ENCODE measurements at regions not wholly inside any gene's neighbourhood (a gene's known extent, or its start where the extent isn't known, plus 50 kb on each side); places are given as distances from the start of the nearest gene placed in this dataset.

- TF ChIP-seq POLR2AphosphoS5 (IDR thresholded peaks at IDR 0.05; ENCODE audit: low read depth, low read length) = no peak
- FAIRE-seq (no peak), DNase-seq (ENCODE audit: insufficient read length) (no peak)
Measured at GRCh38 chr12:39003541-39004155, 98.3 kb upstream of the CPNE8 start.

- no peak for FAIRE-seq
- no peak for TF ChIP-seq POLR2A (IDR thresholded peaks at IDR 0.05; ENCODE audit: low read depth, low read length)
- no peak for DNase-seq (ENCODE audit: insufficient read length)
Measured at GRCh38 chr12:39000370-39000769, 95.0 kb upstream of the CPNE8 start.

- no peak for TF ChIP-seq TAF1 (IDR thresholded peaks at IDR 0.05; ENCODE audit: borderline replicate concordance, low read depth, low read length)
- no peak for TF ChIP-seq POLR2AphosphoS5 (IDR thresholded peaks at IDR 0.05; ENCODE audit: low read depth, low read length)
- FAIRE-seq (no peak), DNase-seq (ENCODE audit: insufficient read length) (no peak)
Measured at GRCh38 chr12:38998887-38999482, 93.6 kb upstream of the CPNE8 start.

- no peak for TF ChIP-seq POLR2AphosphoS5 (IDR thresholded peaks at IDR 0.05; ENCODE audit: low read depth, low read length)
- no peak for TF ChIP-seq TAF1 (IDR thresholded peaks at IDR 0.05; ENCODE audit: borderline replicate concordance, low read depth, low read length)
- no peak for TF ChIP-seq POLR2A (IDR thresholded peaks at IDR 0.05; ENCODE audit: low read depth, low read length)
- FAIRE-seq (no peak), DNase-seq (ENCODE audit: insufficient read length) (no peak)
Measured at GRCh38 chr12:38995249-38995648, 89.9 kb upstream of the CPNE8 start.

GRCh38 chr12:38985961-38986360 is 80.6 kb upstream of the CPNE8 start:
- no peak for FAIRE-seq
- DNase-seq (ENCODE audit: insufficient read length) = no peak
- TF ChIP-seq POLR2A (IDR thresholded peaks at IDR 0.05; ENCODE audit: low read depth, low read length) (no peak), POLR2AphosphoS5 (IDR thresholded peaks at IDR 0.05; ENCODE audit: low read depth, low read length) (no peak), TAF1 (IDR thresholded peaks at IDR 0.05; ENCODE audit: borderline replicate concordance, low read depth, low read length) (no peak)

- FAIRE-seq = no peak
Measured at GRCh38 chr12:38984388-38984787, 79.0 kb upstream of the CPNE8 start.

GRCh38 chr12:38983117-38983571 is 77.8 kb upstream of the CPNE8 start:
- no peak for TF ChIP-seq POLR2A (IDR thresholded peaks at IDR 0.05; ENCODE audit: low read depth, low read length)
- no peak for TF ChIP-seq POLR2AphosphoS5 (IDR thresholded peaks at IDR 0.05; ENCODE audit: low read depth, low read length)
- no peak for TF ChIP-seq TAF1 (IDR thresholded peaks at IDR 0.05; ENCODE audit: borderline replicate concordance, low read depth, low read length)
- DNase-seq (ENCODE audit: insufficient read length) = no peak
- no peak for FAIRE-seq

More at GRCh38 chr12:38984388-38984787, 79.0 kb upstream of the CPNE8 start:
- TF ChIP-seq POLR2AphosphoS5 (IDR thresholded peaks at IDR 0.05; ENCODE audit: low read depth, low read length) (no peak), POLR2A (IDR thresholded peaks at IDR 0.05; ENCODE audit: low read depth, low read length) (no peak), TAF1 (IDR thresholded peaks at IDR 0.05; ENCODE audit: borderline replicate concordance, low read depth, low read length) (no peak)
- no peak for DNase-seq (ENCODE audit: insufficient read length)

GRCh38 chr12:38977132-38977531 is 71.7 kb upstream of the CPNE8 start:
- DNase-seq (ENCODE audit: insufficient read length) = no peak
- no peak for TF ChIP-seq TAF1 (IDR thresholded peaks at IDR 0.05; ENCODE audit: borderline replicate concordance, low read depth, low read length)
- no peak for TF ChIP-seq POLR2A (IDR thresholded peaks at IDR 0.05; ENCODE audit: low read depth, low read length)
- TF ChIP-seq POLR2AphosphoS5 (IDR thresholded peaks at IDR 0.05; ENCODE audit: low read depth, low read length) = no peak
- FAIRE-seq = no peak

GRCh38 chr12:38969706-38970105 is 64.3 kb upstream of the CPNE8 start:
- DNase-seq (ENCODE audit: insufficient read length) (no peak), FAIRE-seq (no peak)
- TF ChIP-seq POLR2AphosphoS5 (IDR thresholded peaks at IDR 0.05; ENCODE audit: low read depth, low read length) (no peak), TAF1 (IDR thresholded peaks at IDR 0.05; ENCODE audit: borderline replicate concordance, low read depth, low read length) (no peak), POLR2A (IDR thresholded peaks at IDR 0.05; ENCODE audit: low read depth, low read length) (no peak)

GRCh38 chr12:38961683-38962082 is 56.3 kb upstream of the CPNE8 start:
- no peak for FAIRE-seq
- TF ChIP-seq TAF1 (IDR thresholded peaks at IDR 0.05; ENCODE audit: borderline replicate concordance, low read depth, low read length) = no peak
- no peak for TF ChIP-seq POLR2AphosphoS5 (IDR thresholded peaks at IDR 0.05; ENCODE audit: low read depth, low read length)
- no peak for TF ChIP-seq POLR2A (IDR thresholded peaks at IDR 0.05; ENCODE audit: low read depth, low read length)
- DNase-seq (ENCODE audit: insufficient read length) = no peak

- DNase-seq (ENCODE audit: insufficient read length) (no peak), FAIRE-seq (no peak)
Measured at GRCh38 chr12:38961012-38961411, 55.6 kb upstream of the CPNE8 start.

GRCh38 chr12:38956337-38956736 is 50.9 kb upstream of the CPNE8 start:
- no peak for DNase-seq (ENCODE audit: insufficient read length)
- no peak for TF ChIP-seq TAF1 (IDR thresholded peaks at IDR 0.05; ENCODE audit: borderline replicate concordance, low read depth, low read length)
- no peak for TF ChIP-seq POLR2AphosphoS5 (IDR thresholded peaks at IDR 0.05; ENCODE audit: low read depth, low read length)
- TF ChIP-seq POLR2A (IDR thresholded peaks at IDR 0.05; ENCODE audit: low read depth, low read length) = no peak
- no peak for FAIRE-seq

More at GRCh38 chr12:38961012-38961411, 55.6 kb upstream of the CPNE8 start:
- no peak for TF ChIP-seq TAF1 (IDR thresholded peaks at IDR 0.05; ENCODE audit: borderline replicate concordance, low read depth, low read length)
- no peak for TF ChIP-seq POLR2A (IDR thresholded peaks at IDR 0.05; ENCODE audit: low read depth, low read length)
- TF ChIP-seq POLR2AphosphoS5 (IDR thresholded peaks at IDR 0.05; ENCODE audit: low read depth, low read length) = no peak
